HG03045 (cell line): ENCODE measurements at regions not wholly inside any gene's neighbourhood (a gene's known extent, or its start where the extent isn't known, plus 50 kb on each side); places are given as distances from the start of the nearest gene placed in this dataset.

ENCODE experiments used
- ATAC-seq: cut with Tn5 transposase; IDR thresholded peaks from one replicate; pipeline ENCODE4 v1.9.1; 2021; ENCODE audit warnings: mild to moderate bottlenecking, moderate library complexity; ENCODE audit not compliant: unreplicated experiment

DNA sequence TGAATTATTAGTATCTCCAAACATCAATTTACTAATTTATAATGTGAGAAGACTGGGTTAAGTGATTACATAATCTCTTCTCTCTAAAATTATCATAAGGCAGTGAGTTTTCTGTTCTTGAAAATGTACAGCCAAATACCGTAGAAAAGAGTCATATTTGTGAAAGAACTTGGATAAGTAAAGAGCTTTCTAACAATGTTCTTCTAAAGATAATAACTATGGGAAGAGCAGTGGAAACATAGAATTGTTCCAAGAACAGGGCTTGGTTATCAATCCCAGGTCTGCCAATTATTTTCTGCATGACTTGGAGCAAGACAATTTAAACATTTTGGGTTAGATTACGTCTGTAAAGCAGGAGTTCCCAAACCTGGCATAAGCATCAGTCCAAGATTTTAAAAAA is 198.1 kb upstream of the SGK1 start:
- ATAC-seq = no peak

DNA sequence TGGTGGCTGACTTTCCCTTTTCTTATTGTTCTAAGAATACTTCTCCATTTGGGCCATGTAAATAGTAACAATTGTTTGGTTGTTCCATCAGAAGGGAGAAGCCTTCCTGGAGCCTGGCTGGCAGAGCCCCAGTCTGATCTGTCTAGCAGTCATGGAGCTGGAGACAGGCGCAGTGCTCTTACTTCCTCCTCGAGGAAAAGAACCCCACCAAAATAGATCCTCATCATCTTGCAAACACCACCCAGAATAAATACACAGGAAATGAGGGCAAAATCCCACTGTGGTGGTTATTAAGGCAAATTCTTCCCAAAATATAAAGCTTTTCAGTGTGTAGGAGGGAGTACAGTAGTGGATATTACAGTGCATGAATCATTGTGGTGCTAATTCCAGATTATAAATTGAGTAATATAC is 195.1 kb upstream of the SGK1 start:
- no peak for ATAC-seq

DNA sequence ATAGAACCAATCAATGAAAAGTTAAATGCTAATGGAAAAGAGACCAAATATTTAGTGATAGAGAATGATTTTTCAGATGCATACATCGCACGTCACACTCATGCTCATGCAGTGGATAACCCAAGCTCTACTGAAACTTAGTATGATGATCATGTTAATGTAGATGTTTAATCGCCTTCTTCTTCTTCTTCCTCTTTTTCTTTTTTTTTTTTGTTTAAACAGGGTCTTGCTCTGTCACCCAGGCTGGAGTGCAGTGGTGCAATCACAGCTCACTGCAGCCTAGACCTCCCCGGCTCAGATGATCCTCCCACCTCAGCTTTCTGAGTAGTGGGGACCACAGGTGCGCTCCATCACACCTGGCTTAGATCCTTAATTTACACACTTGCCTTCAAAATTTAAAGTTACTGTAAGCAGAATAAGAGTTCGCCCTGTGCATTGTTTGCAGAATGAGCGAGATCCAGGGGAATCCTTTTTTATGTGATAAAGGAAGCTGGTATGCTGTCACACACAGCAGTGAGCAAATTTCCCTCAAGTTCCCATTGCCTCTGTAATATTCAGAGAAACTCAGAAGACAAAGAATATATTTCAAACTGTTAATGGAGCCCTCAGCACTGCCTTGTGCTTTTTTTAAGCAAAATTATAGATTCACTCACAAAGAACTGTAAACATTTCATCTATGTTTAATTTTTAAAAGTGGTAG is 194.2 kb upstream of the SGK1 start:
- no peak for ATAC-seq

DNA sequence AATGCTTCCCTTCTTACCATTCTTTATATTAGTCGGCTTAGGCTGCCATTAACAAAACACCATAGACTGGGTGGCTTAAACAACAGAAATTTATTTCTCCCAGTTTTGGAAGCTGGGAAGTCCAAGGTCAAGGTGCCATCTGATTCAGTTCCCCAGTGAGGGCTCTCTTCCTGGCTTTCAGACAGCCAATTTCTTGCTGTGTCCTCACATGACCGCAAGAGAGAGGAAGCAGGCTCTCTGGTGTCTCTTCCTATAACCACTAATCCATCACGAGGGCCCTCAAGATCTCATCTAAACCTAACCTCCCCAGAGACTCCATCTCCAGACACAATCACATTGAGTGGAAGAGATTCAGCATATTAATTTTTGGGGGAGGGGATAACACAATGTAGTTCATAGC is 193.0 kb upstream of the SGK1 start:
- no peak for ATAC-seq

DNA sequence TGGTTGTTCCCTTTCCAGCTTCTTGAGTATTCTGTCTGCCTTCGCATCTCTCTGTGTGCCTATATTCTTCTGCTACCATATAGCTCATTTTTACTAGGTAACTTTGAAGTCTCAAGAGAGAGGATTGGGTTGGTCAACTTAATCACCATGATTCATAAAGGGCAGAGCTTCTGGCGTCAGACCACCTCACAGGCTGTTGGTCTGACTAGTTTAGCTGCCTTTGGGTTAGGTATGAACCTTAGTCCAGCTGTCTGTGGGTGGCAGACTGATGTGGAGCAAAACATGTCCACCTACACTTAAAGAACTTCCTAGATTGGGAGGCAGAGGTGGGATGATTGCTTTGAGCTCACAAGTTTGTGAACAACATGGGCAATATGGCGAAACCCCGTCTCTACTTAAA is 192.2 kb upstream of the SGK1 start:
- ATAC-seq = no peak

DNA sequence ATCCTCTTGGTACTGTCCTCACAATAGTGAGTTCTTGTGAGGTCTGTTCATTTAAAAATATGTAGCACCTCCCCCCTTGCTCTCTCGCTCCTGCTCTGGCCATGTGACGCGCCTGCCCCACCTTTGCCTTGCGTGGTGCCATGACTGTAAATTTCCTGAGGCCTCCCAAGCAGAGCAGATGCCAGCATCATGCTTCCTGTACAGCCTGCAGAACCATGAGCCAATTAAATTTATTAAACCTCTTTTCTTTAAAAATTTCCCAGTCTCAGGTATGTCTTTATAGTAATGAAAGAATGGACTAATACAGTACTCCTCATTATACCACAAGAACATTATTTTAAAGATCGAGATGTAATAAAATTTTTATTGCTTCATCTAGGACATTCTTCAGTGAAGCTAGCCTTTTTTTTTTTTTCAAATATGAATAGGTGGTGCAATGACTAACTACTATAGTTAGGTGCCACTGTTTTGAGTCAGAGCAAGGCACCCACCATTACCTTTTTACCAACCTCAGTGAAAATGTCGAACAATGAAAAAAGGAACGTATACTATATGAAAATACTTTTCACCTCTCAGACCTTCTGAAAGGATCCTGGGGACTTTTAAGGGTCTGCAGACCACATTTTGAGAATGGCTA is 191.1 kb upstream of the SGK1 start:
- no peak for ATAC-seq

DNA sequence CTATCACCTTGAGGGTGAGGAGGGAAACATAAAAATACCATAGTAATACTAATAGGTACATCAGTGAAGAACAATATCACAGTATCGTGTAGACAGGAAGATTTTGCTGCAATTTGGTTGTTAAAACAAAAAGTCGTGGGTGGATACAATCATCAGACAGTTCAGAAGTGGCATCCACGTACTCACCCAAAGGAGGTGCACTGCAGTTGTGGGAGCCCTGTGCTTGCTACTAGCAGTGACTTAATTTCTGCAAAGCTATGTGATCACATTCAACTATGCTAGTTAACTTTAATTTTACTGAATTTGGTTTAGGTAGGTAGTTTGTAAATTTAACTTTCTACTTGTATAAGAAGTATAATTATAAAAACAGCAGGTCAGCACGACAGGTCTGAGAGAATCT is 188.2 kb upstream of the SGK1 start:
- no peak for ATAC-seq

DNA sequence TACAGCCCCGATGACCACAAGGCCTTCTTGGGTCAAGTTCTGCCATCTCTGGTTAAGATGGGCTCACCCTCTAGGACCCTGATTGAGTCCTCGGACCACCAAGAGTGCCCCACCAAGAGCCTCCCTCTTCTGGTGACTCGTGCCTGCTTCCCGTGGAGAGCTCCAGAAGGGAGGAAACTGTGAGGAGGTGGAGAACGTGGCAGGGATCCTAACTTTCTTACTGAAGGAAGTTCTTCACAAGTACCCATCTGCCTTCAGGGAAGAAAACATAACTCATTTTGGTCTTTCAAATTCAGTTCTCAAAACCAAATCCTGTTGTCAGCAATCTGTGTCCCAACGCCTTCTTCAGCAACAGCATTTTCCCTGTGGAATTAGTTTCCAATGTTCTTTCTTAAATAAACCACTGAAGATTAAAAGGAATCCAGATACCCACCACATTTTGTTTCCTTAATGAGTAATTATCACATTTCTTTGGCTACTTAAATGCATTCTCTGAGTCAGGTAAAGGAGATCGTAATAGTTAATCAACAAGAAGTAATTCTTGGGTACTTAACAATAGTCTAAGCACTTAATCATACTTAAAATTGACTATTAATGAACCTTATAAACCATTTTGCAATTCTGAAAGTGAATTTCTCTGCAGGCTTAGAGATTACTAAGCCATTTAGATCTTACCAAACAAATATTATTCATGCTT is 185.8 kb upstream of the SGK1 start:
- ATAC-seq = no peak

DNA sequence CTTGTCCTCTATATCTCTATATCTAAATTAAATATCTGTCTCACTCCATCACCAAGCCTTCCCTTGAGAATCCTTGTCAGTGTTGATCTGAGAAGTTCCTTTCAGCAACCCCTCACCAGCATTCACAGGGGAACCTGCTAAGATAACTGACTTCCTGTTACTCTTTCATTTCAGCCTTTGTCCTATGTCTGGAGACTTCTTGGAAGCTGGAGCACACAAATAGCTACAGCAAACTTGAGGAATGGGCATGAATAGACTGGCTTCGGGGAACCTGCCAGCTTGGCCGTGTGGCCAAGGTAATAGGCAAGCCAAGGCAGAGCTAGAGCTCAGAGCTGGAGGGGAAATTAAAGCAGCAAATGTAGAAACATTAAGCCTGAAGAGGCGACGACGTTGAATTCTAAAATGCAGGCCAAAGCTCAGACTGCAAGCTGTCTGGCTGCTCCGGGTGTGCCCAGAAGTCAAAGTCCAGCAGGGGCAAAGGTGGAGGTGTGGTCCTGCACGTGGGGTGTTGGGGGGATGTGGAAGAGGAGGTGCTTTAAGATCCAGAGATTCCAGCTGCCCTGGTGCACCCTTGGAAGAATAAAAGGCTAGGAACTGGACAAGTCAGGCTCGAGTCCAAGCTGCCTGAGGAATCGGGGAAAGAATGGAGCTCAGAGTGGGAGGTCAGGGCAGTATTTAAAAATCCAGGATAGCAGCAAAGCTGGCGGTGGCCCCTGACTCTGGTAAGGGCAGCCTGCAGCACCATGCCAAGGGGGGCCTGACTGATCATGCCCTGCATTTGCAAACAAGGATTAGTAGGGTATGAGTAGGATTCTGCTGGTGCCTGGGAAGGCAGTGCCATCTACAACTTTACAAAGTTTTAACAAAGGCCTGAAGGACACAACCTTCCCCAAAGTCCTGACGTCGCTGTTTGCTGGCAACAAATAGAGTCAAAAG is 185.0 kb upstream of the SGK1 start:
- no peak for ATAC-seq

DNA sequence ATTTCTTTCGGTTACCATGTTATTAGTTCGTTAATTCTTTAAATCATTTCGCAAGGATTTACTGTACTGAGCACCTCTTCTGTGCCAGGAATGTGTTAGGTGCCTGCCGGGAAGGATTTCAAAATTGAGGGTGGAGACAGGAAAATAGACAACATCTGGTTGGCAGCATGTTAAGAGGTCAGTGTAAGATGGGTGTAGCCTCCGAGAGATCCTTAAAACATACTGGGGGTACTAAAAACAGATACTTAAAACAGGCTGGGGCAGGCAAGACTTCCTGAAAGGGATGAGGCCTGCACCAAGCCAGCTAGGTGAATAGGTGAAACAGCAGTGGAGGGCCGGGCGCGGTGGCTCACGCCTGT is 178.0 kb upstream of the SGK1 start:
- ATAC-seq = no peak

DNA sequence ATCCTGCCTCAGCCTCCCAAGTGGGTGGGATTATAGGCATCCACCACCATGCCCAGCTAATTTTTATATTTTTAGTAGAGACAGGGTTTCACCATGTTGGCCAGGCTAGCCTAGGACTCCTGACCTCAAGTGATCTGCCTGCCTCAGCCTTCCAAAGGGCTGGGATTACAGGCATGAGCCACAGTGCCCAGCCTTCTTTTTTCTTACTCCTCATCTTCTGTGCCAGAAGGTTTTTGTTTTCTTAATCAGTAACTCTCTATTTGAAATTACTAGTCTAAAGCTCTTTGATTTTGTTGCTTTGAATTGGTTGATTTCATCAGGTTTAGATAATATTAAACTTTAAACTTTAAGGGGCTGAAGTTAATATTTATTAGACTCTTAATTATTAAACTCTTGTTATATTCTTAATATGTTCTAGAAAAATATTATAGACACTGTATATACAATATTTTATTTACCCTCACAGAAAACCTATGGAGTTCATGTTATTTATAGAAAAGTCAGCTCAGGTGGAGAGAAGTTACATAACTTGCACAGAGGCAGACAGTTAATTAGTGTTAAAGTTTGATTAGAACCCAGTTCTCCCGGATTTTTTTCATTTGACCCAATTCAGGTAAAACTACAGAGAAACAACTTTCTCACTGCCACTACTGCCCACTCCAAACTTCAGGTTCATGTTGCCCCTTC is 177.4 kb upstream of the SGK1 start:
- no peak for ATAC-seq

DNA sequence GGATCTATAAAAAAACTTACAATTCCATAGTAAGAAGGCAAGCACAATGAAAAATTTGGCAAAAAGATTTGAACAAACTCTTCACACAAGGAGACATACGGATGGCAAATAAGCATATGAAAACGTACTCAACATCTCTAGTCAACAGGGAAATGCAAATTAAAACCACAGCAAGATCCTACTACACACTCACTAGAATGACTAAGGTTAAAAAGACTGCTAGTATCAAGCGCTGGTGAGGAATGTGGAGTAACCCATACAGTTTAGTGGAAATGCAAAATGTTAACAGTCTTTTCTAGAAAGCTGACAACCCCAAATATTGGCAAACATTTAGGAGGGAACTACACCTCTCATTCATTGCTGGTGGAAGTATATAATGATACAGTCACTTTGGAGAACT is 175.9 kb upstream of the SGK1 start:
- ATAC-seq = no peak

DNA sequence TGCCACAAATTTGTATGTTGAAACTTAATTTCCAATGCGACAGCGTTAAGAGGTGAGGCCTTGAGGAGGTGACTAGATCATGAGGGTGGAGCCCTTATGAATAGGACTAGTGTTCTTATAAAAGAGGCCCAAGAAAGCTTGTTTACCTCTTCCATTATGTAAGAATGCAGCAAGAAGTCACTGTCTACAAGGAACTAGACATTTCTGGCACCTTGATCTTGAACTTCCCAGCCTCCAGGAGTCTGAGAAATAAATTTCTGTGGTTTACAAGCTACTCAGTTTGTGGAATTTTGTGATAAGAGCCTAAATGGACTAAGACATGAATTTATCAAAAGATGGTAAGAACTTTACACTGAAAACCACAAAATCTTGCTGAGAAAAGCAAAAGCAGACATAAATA is 173.6 kb upstream of the SGK1 start:
- ATAC-seq = no peak

DNA sequence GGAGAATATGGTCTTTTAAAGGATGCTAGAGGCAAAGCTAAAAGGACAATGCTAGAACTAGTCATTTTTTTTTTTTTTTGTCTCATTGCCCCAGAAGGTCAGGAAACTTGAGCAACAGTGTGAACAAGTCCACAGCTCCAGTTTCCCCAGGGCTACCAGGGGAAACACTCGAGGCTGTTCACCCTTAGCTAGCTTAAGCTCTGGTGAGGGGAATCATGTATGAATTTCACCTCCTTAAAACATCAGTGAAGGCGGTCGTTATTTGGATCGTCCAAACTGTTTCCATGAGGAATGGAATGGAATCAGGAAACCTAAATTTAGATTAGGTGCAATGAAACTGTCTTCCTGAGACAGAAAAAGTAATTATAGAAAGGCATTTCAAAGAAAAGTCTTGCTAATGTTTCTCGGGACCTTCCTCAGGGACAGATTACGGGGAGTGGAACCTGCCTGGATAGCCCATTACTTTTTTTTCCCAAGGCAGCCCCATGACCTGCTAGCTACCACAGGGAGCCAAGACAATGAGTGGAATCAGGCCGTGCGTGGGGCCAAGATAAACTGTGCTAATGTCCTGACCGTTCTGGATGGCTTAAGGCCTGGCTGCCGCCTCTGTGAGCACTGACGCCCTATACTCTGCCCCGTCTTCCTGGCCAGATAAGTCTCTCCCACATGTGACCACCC is 164.8 kb upstream of the SGK1 start:
- ATAC-seq = no peak

DNA sequence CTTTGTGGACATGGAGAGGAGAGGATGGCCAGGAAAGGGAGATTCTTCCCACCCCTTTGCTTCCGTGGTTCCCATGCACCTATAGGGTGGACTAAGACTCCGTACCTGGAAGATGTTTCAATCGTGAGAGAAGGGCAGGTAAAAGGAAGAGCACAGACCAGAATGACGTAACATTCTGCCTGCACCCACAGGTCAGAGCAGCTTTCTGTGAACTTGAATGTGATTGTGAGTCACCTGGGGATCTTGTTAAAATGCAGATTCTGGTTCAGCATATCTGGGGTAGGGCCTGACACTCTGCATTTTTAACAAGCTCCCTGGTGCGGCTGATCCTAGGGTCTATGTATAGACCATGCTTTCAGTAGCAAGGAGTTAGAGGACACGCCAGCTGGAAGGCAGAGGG is 164.1 kb upstream of the SGK1 start:
- no peak for ATAC-seq

DNA sequence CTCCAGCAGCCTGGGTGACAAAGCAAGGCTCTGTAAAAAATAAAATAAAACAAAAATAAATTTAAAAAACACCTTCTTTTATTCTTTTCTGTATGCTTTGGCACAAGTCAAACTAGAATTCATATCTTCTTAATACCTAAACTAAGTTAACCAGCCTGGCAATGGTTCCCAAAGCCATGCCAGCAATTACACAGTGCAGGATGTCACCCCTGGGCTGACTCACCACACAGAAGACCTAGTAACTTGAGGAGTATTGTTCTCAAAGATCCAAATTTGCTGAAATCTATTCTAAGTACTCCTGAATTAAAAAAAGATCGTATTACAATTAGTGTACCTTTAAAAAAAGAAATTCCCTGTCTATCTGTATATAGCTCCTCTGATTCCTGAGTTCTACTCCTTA is 162.7 kb upstream of the SGK1 start:
- no peak for ATAC-seq

DNA sequence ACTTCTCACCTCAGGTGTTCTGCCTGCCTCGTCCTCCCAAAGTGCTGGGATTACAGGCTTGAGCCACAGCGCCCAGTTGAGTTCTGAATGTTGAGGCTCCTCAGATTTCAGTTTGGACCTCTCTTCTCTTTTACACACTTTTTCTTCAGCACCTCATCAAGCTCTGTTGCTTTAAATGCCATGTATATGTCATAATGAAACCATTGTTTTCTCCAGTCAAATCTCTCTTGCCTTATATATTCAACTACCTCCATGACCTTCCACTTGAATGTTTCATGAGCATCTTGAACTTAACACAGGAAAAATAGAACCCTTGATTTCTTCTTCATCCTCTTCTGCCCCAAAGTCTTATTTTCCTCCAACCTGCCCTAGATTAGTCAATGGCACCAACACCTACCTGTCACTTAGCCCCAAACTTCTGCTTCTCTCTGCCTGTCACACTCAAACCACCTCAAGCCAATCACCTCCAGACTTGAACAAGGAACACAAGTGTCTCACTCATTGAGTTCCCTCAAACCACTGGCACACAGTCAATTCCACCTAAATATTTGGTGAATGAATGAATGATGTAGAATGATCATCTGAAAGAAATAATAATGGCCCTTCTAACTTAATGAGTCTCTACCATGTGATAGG is 161.0 kb upstream of the SGK1 start:
- ATAC-seq = no peak

DNA sequence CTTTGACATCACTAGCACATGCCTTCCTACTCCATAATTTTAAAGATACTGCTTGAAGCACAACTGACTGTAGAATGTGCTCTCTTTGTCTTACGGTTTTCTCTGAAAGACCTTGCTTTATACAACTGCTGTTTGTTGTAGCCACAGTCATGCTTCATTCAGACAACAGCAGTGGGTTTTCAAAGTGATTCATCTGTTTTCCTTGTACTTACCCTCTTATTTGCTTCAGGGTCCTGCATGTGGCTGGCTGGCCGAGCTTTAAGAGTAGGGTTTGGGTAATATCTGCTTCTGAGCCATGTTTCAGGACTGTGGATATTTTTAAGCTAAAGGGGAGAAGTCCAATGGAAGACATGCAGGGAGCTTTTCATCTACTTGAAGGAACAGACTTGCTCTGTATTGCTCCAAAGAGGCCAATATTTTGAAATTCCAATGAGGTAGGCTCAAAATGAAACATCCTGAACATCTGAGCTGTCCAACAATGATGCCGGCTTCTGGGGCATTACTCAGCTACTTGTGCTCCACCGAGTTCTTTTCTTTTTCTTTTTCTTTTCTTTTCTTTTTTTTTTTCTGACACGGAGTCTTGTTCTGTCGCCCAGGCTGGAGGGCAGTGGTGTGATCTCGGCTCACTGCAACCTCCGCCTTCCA is 160.2 kb upstream of the SGK1 start:
- no peak for ATAC-seq

DNA sequence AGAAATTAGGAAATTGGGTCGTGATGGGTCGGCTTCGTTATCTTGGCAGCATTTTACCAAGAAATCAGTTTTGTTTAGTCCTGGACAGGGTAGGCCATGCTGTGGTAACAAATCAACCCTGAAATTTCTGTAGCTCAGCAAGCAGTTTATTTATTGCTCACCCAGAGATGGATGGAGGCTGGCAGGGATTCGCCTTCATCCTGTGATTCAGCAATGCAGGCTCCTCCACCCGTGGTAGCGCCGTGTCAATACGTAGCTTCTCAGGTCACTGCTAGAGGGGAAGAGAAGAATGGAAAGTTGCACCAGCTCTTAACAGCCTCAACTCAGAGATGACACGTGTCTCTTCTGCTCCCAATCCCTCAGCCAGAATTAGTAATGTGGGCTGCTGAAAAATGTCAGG is 157.0 kb upstream of the SGK1 start:
- no peak for ATAC-seq
